HepG2 (cell line): ENCODE measurements at regions not wholly inside any gene's neighbourhood (a gene's known extent, or its start where the extent isn't known, plus 50 kb on each side); places are given as distances from the start of the nearest gene placed in this dataset.

Source experiments
- ATAC-seq: fragments of 200-7000 bp; cut with Tn5 transposase; 3 replicates; pipeline ENCODE4 v1.9.1; 2020; ENCODE audit warnings: mild to moderate bottlenecking, moderate library complexity
- BruUV-seq: library from RNA; stranded (reverse); fragments of 400-500 nt; replicated peaks from 2 replicates; lab custom pipeline; 2021; lab: Mats Ljungman, UMichigan
- CTCF ChIA-PET: fragments of 300-600 bp; formaldehyde crosslinking; extraction: SDS; loops from one replicate; lab custom pipeline; 2021; ENCODE audit warnings: low total read pairs, inconsistent platforms, low intra/inter-chr PET ratio; lab: Yijun Ruan, JAX
- POLR2A ChIA-PET: fragments of 350-600 bp; sonication (Branson Sonifier 250); formaldehyde crosslinking; loops from one replicate; lab custom pipeline; 2020; ENCODE audit warnings: antibody characterized with exemption, inconsistent platforms; lab: Yijun Ruan, JAX
- DNase-seq: peaks from one replicate; pipeline ENCODE4 v3.0.0-alpha.2; 2015; ENCODE audit warnings: low spot score
- FAIRE-seq: peaks from 3 replicates; lab custom pipeline; 2011; peaks lifted over from hg19 to GRCh38; lab: Jason Lieb, UNC
- H2AFZ ChIP-seq: one replicate; pipeline ENCODE4 v1.6.1; 2011; ENCODE audit warnings: low read length, inconsistent platforms
- H3K27ac ChIP-seq: fragments of 300-600 bp; 3 replicates; pipeline ENCODE4 v1.8.0; 2011; ENCODE audit warnings: mixed run types, mild to moderate bottlenecking, mixed read lengths, low read length, inconsistent platforms; ENCODE audit not compliant: insufficient read depth; ENCODE audit errors: extremely low read length
- H3K27me3 ChIP-seq, 2 experiments: fragments of 200-600 bp in 1 of 2; 2 replicates in 1 of 2; 3 replicates in 1 of 2; pipeline versions ENCODE4 v1.6.0 to v1.8.0; 2011; ENCODE audit warnings: low read length in 2 of 2, mild to moderate bottlenecking in 2 of 2, moderate library complexity in 2 of 2, inconsistent platforms in 1 of 2; ENCODE audit not compliant: insufficient read depth in 2 of 2, control insufficient read depth in 1 of 2
- H3K36me3 ChIP-seq, 2 experiments: fragments of 200-600 bp in 1 of 2; replicated peaks in 1 of 2; 2 replicates in 1 of 2; 3 replicates in 1 of 2; pipeline versions ENCODE4 v1.5.1 to v1.8.0; 2011; ENCODE audit warnings: low read length in 2 of 2, inconsistent platforms in 1 of 2; ENCODE audit not compliant: insufficient read depth in 2 of 2, control insufficient read depth in 1 of 2
- H3K4me1 ChIP-seq: 2 replicates; pipeline ENCODE4 v1.5.1; 2012; ENCODE audit warnings: low read length, inconsistent platforms; ENCODE audit not compliant: insufficient read depth
- H3K4me2 ChIP-seq: 2 replicates; pipeline ENCODE4 v1.6.0; 2011; ENCODE audit warnings: low read depth, low read length, inconsistent platforms
- H3K4me3 ChIP-seq, 3 experiments: fragments of 200-600 bp in 1 of 3; sonication (generic), shearing (Covaris generic) in 1 of 3; replicated peaks in 1 of 3; 2 replicates each; pipeline ENCODE4 v1.5.1; 2011 to 2016; ENCODE audit warnings: low read length in 3 of 3, inconsistent platforms in 2 of 3, low read depth in 2 of 3, mild to moderate bottlenecking in 2 of 3, control low read depth in 1 of 3, mixed read lengths in 1 of 3; ENCODE audit not compliant: insufficient read depth in 1 of 3
- H3K79me2 ChIP-seq: one replicate; pipeline ENCODE4 v1.6.1; 2011; ENCODE audit warnings: low read length, inconsistent platforms; ENCODE audit not compliant: insufficient read depth
- H3K9ac ChIP-seq: 2 replicates; pipeline ENCODE4 v1.6.0; 2011; ENCODE audit warnings: mild to moderate bottlenecking, low read depth, low read length, inconsistent platforms; ENCODE audit not compliant: insufficient read depth
- H3K9me3 ChIP-seq: 2 replicates; pipeline ENCODE4 v1.5.1; 2012; ENCODE audit warnings: mild to moderate bottlenecking, low read length
- H4K20me1 ChIP-seq: 2 replicates; pipeline ENCODE4 v1.6.0; 2011; ENCODE audit warnings: inconsistent platforms, mild to moderate bottlenecking, low read length, moderate library complexity; ENCODE audit not compliant: insufficient read depth
- FOXO1 ChIP-seq: sonication (generic); formaldehyde crosslinking; IDR thresholded peaks from 2 replicates; pipeline ENCODE4 v1.4.0; 2020; ENCODE audit warnings: missing genetic modification reagents
- KMT2B ChIP-seq: IDR thresholded peaks from 2 replicates; pipeline ENCODE4 v1.6.1; 2016; ENCODE audit warnings: missing genetic modification reagents, missing compliant biosample characterization
- PHB2 ChIP-seq: fragments of 450-650 bp; IDR thresholded peaks from 2 replicates; pipeline ENCODE4 v1.6.1; 2018; ENCODE audit not compliant: partially characterized antibody
- RELA ChIP-seq: sonication (generic); formaldehyde crosslinking; IDR thresholded peaks from 2 replicates; pipeline ENCODE4 v1.4.0; 2020; ENCODE audit warnings: missing genetic modification reagents
- ZBTB7A ChIP-seq: sonication (generic); formaldehyde crosslinking; IDR thresholded peaks from 2 replicates; pipeline ENCODE4 v1.8.0; 2022; ENCODE audit warnings: mild to moderate bottlenecking, missing genetic modification reagents
- ZFX ChIP-seq: sonication (generic); formaldehyde crosslinking; IDR thresholded peaks from 2 replicates; pipeline ENCODE4 v1.4.0; 2020; ENCODE audit warnings: mild to moderate bottlenecking, low read depth, missing genetic modification reagents, moderate library complexity
- ZNF3 ChIP-seq: IDR thresholded peaks from 2 replicates; pipeline ENCODE4 v1.7.0; 2017; ENCODE audit warnings: inconsistent platforms
- ZNF557 ChIP-seq: sonication (generic); formaldehyde crosslinking; IDR thresholded peaks from 2 replicates; pipeline ENCODE4 v1.4.0; 2020; ENCODE audit warnings: missing genetic modification reagents
- ZNF816 ChIP-seq: sonication (generic); formaldehyde crosslinking; IDR thresholded peaks from 2 replicates; pipeline ENCODE4 v1.8.0; 2022; ENCODE audit warnings: missing genetic modification reagents, mild to moderate bottlenecking, borderline replicate concordance
- ZNF839 ChIP-seq: sonication (generic); formaldehyde crosslinking; IDR thresholded peaks from 2 replicates; pipeline ENCODE4 v1.4.0; 2020; ENCODE audit warnings: missing genetic modification reagents, mild to moderate bottlenecking, borderline replicate concordance
- ZSCAN21 ChIP-seq: sonication (generic); formaldehyde crosslinking; IDR thresholded peaks from 2 replicates; pipeline ENCODE4 v1.8.0; 2022; ENCODE audit warnings: mild to moderate bottlenecking, missing genetic modification reagents, moderate library complexity, borderline replicate concordance
- ZSCAN22 ChIP-seq: sonication (generic); formaldehyde crosslinking; IDR thresholded peaks from 2 replicates; pipeline ENCODE4 v1.4.0; 2020; ENCODE audit warnings: mild to moderate bottlenecking, missing genetic modification reagents
- ZZZ3 ChIP-seq: sonication (generic); formaldehyde crosslinking; IDR thresholded peaks from 2 replicates; pipeline ENCODE4 v1.4.0; 2020; ENCODE audit warnings: missing genetic modification reagents, mild to moderate bottlenecking, borderline replicate concordance
- WGBS: methylation state at CpG from one replicate; pipeline ENCODE4 v1.1.6; 2017; ENCODE audit warnings: low lambda C conversion rate; 5-methylcytosine and 5-hydroxymethylcytosine counted together
- in situ Hi-C: cut with HindIII; loops from 2 replicates; pipeline ENCODE4 v1.10.0; 2017; ENCODE audit warnings: low pct_unique_long_range_greater_than_20kb; ENCODE audit not compliant: extremely low pct_ligation_motif_present
- intact Hi-C: fragments of 100-400 bp; cut with micrococcal nuclease; formaldehyde crosslinking; loops from one replicate; pipeline ENCODE4 v1.10.0; 2022; ENCODE audit not compliant: unreplicated experiment
- TF ChIP-seq, protein P1 (sequence below): fragments of 450-650 bp; IDR thresholded peaks from 2 replicates; pipeline ENCODE4 v1.6.1; 2017
- TF ChIP-seq, protein P2 (sequence below): sonication (generic); formaldehyde crosslinking; IDR thresholded peaks from 2 replicates; pipeline ENCODE4 v1.5.0; 2020; ENCODE audit warnings: missing genetic modification reagents, mild to moderate bottlenecking, borderline replicate concordance
- TF ChIP-seq, protein P3 (sequence below): sonication (generic); formaldehyde crosslinking; IDR thresholded peaks from 2 replicates; pipeline ENCODE4 v1.5.0; 2020; ENCODE audit warnings: missing genetic modification reagents

DNA sequence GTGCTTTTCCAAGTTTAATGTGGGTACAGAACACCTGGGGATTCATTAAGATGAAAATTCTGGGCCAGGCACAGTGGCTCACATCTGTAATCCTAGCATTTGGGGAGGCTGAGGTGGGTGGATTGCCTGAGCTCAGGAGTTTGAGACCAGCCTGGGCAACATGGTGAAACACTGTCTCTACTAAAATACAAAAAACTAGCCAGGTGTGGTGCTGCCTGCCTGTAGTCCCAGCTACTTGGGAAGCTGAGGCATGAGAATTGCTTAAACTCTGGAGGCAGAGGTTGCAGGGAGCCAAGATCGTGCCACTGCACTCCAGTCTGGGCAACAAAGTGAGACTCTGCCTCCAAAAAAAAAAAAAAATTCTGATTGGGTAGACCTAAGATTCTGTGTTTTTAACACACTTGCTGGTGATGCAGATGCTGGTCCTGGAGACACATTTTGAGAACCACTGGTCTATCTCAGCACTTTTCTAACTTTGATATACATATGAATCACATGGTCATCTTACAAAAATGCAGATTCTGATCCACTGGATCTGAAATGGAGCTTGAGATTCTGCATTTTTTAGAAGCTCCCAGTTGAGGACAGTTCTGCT, 223.8 kb upstream of the SATB1 start:
- Histone ChIP-seq H3K9me3 (no peaks in the 10 kb centered on the region), H3K4me1 (no peaks in the 10 kb centered on the region), H3K9ac (no peak overlapping the region), H4K20me1 (no peaks in the 10 kb centered on the region), H2AFZ (no peak overlapping the region), H3K4me3 (no peak overlapping the region), H3K79me2 (no peaks in the 10 kb centered on the region), H3K27me3 (no peaks in the 10 kb centered on the region), H3K27ac (no peak overlapping the region), H3K4me2 (no peak overlapping the region), H3K36me3 (no peaks in the 10 kb centered on the region)
- intact Hi-C loops (no loop called here), in situ Hi-C loops (no loop called here)
- BruUV-seq, result no TSS peak
- ATAC-seq, result no peak
- POLR2A ChIA-PET, result no interaction called here
- WGBS, result 0% methylated on average over 1 of the region's 1 CpG
- FAIRE-seq, result no peak
- DNase-seq, result no peak
- CTCF ChIA-PET, result no interaction called here
- TF ChIP-seq, protein P1, sequence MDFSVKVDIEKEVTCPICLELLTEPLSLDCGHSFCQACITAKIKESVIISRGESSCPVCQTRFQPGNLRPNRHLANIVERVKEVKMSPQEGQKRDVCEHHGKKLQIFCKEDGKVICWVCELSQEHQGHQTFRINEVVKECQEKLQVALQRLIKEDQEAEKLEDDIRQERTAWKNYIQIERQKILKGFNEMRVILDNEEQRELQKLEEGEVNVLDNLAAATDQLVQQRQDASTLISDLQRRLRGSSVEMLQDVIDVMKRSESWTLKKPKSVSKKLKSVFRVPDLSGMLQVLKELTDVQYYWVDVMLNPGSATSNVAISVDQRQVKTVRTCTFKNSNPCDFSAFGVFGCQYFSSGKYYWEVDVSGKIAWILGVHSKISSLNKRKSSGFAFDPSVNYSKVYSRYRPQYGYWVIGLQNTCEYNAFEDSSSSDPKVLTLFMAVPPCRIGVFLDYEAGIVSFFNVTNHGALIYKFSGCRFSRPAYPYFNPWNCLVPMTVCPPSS, result no peak
- TF ChIP-seq ZSCAN22 (CRISPR knock-in tag) (no peak), RELA (CRISPR knock-in tag) (no peak), ZSCAN21 (CRISPR knock-in tag) (no peak), FOXO1 (CRISPR knock-in tag) (no peak), ZNF3 (CRISPR knock-in tag) (no peak), ZNF557 (no peak), ZFX (no peak), ZZZ3 (CRISPR knock-in tag) (no peak), ZNF816 (CRISPR knock-in tag) (no peak), ZNF839 (CRISPR knock-in tag) (no peak), KMT2B (no peak), ZBTB7A (CRISPR knock-in tag) (no peak), PHB2 (no peak)
- TF ChIP-seq, protein P2, sequence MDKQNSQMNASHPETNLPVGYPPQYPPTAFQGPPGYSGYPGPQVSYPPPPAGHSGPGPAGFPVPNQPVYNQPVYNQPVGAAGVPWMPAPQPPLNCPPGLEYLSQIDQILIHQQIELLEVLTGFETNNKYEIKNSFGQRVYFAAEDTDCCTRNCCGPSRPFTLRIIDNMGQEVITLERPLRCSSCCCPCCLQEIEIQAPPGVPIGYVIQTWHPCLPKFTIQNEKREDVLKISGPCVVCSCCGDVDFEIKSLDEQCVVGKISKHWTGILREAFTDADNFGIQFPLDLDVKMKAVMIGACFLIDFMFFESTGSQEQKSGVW (CRISPR knock-in tag), result no peak
- TF ChIP-seq, protein P3, sequence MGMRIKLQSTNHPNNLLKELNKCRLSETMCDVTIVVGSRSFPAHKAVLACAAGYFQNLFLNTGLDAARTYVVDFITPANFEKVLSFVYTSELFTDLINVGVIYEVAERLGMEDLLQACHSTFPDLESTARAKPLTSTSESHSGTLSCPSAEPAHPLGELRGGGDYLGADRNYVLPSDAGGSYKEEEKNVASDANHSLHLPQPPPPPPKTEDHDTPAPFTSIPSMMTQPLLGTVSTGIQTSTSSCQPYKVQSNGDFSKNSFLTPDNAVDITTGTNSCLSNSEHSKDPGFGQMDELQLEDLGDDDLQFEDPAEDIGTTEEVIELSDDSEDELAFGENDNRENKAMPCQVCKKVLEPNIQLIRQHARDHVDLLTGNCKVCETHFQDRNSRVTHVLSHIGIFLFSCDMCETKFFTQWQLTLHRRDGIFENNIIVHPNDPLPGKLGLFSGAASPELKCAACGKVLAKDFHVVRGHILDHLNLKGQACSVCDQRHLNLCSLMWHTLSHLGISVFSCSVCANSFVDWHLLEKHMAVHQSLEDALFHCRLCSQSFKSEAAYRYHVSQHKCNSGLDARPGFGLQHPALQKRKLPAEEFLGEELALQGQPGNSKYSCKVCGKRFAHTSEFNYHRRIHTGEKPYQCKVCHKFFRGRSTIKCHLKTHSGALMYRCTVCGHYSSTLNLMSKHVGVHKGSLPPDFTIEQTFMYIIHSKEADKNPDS (CRISPR knock-in tag), result no peak
